SKM-1 treated with dmso at 0.1 percent for 144 hours (cell line): ENCODE measurements at regions not wholly inside any gene's neighbourhood (a gene's known extent, or its start where the extent isn't known, plus 50 kb on each side); places are given as distances from the start of the nearest gene placed in this dataset.
"Not testable (repeated sequence)": the region's sequence is repeated elsewhere in the genome, so short reads cannot be mapped to it uniquely, and the experiment has no call there.

Source experiments
- DNase-seq: peaks from one replicate; lab custom pipeline; 2025; ENCODE audit not compliant: unreplicated experiment; lab: John Stamatoyannopoulos, UW

DNA sequence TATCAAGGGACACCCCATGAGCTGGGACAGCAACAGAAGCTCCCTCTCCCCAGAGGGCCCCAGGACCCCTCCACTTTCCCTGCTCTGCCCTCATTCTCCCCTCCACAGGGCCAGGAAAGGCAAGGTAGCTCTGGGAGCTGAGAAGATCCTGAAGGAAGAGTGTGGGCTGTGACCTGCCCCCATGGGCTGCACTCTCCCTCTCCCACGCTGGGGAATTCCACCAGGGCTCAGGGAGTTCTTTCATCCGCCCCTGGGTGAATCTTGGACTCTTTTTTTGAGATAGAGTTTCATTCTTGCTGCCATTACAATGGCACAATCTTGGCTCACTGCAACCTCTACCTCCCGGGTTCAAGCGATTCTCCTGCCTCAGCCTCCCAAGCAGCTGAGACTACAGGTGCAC lies 73.8 kb downstream of the C9orf50 start:
- no peak for DNase-seq

DNA sequence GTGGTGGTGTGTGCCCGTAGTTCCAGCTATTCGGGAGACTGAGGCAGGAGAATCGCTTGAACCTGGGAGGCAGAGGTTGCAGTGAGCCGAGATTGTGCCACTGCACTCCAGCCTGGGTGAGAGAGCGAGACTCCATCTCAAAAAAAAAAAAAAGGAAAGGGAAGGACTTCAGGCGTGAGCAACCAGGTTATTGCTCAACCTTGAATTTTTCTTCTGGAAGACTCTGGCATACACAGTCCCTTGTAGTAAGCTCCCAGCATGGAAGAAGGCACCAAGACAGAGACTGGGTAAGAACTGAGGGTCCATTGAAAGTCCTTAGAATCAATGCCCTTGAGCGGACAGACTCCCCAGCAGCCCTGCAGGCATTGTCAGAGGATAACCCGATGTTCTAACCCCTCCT lies 75.0 kb downstream of the C9orf50 start:
- DNase-seq: not testable (repeated sequence)

DNA sequence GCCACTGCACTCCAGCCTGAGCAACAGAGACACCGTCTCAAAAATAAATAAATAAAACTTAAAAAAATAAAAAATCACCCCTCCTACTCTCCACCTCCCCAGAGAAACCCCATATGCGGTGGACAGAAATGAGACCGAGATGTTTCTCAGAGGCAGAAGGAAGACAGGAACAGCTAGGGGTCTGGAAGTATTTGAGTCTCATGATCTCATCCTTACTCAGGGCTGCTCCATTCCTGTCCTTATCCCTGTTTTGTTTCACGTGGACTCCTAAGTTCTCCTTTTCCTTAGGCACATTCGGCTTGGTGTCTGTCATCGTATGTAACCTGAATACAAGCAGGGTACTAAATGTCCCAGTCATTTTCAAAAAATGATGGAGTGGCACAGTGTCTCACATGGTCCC lies 76.1 kb downstream of the C9orf50 start:
- DNase-seq: no peak

DNA sequence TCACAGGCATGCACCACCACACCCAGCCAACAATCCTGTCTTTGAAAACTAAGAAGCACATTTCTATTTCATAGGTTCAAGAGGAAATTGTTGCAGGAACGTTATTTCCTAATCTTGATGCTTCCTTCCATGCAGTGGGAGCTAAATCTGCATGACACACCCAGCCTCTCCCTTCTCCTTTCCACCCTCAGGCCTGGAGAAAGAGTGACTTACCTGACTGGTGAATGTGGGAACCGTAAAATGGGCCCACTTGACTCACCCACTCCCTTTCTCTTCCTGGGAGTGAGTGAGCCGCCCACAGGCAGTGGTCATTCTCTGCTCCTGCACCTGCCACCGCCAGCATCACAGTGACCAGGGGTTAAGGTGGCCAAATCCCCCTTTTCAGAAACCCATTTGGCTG lies 78.2 kb downstream of the C9orf50 start:
- peak; percentile 34 for DNase-seq

DNA sequence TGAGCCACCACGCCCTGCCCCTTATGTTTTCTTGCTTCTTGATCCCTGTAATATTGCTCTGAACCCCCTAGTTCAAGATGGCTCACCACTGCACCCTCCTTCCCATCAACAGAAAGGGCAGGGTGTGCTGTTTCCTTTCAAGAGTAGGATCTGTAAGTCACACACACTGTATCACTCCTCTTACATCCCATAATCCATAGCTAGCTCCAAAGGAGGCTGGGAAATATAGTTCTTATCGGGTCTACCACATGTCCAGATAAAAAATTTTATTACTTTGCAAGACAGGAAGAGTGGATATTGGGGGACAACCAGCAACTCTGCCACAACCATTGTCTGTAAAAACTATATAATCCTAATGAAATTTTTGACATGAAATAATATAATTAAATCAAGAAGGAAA lies 79.6 kb downstream of the C9orf50 start:
- no peak for DNase-seq

DNA sequence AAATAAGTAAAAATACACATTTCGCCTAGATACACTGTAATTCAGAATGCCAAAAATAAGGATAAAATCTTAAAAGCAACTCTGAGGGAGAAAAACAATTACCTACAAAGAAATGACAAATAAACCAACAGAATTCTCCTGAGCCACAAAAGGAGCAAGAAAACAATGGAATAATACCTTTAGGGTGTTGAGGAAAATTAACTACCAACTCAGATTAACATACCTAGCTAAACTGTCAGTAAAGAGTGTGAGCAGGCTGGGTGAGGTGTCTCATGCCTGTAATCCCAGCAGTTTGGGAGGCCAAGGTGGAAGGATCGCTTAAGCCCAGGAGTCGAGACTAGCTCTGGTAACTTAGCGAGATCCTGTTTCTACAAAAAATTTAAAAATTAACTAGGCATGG lies 81.5 kb downstream of the C9orf50 start:
- DNase-seq: no peak

DNA sequence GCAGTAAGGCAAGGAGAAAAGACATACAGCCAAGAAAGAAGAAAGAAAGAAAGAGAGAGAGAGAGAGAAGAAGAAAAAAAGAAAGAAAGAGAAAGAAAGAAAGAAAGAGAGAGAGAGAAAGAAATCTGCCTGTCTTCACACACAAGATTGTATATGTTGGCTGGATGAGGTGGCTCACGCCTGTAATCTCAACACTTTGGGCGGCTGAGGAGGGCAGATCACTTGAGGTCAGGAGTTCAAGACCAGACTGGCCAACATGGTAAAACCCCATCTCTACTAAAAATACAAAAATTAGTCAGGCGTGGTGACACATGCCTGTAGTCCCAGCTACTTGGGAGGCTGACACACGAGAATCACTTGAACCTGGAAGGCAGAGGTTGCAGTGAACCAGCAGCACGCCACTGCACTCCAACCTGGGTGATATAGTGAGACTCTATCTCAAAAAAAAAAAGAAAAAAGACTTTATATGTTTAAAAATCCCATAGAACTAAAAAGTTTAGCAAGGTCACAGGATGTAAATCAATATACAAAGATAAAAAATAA lies 89.0 kb downstream of the C9orf50 start:
- not testable (repeated sequence) for DNase-seq

DNA sequence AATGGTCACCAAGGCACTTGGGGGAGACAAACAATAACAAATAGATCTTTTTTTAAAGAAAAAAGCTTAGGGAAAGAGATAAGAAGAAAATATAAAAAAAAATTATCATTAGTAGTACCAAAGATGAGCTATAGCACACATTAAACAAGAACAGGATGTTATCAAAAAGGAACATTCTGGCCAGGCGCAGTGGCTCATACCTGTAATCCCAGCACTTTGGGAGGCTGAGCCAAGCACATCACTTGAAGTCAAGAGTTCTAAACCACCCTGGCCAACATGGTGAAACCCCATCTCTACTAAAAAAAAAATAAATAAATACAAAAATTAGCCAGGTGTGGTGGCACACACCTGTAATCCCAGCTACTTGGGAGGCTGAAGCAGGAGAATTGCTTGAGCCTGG lies 92.9 kb downstream of the C9orf50 start:
- not testable (repeated sequence) for DNase-seq

DNA sequence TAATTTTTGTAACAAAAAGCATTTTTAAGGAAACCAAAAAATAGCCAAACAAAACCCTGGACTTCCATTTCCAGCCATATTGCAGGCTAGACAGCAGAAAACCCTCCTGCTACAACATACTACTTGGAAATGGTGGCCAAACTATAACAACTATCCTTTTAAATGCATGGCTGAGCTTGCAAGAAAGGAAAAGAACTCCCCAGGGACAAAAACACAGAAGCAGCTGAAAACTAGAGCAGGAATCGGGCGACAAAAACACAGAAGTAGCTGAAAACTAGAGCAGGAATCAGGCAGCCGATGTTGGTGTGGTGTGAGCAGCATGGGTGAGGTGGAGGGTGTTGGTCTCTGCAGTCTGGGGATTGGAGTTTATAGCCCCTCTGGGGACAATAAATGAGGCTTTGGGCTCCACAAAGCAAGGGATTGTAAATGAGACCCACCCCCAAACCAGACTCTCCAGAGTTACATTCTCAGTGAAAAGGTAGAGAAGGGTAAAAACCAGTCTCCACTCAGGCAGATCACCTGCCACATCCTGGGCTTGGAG lies 95.2 kb downstream of the C9orf50 start:
- no peak for DNase-seq

DNA sequence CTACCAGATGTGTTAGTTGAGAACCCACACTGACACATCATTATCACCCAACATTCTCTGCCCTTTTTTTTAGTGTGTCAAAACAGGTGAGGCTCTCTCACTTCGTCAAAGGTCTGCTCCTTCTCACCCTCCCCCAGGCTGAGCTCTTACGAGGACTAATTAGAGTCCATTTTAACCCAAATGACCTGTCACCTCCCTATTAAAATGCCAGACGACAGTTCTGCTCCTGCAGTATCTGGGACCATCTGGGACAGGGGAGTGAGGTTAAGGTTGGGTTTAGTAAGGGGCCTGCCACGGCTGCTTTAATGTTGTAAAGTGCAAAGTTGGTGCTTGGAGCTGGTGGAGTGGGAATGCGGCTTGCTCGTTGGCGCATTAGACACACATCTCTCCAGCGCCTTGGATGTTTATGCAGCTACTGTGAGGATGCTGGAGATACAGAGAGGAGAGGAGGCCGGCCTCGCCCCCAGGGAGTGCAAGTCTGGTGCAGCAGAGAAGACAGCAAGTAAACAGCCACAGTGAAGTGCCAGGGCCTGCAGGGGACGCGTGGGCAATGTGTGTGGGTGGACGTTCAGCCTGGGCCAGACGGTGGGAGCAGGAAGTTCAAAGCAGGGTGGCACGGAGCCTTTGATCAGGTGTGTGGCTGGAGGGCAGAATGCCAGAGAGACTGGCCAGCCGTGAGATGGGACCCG lies 96.2 kb downstream of the C9orf50 start:
- no peak for DNase-seq

DNA sequence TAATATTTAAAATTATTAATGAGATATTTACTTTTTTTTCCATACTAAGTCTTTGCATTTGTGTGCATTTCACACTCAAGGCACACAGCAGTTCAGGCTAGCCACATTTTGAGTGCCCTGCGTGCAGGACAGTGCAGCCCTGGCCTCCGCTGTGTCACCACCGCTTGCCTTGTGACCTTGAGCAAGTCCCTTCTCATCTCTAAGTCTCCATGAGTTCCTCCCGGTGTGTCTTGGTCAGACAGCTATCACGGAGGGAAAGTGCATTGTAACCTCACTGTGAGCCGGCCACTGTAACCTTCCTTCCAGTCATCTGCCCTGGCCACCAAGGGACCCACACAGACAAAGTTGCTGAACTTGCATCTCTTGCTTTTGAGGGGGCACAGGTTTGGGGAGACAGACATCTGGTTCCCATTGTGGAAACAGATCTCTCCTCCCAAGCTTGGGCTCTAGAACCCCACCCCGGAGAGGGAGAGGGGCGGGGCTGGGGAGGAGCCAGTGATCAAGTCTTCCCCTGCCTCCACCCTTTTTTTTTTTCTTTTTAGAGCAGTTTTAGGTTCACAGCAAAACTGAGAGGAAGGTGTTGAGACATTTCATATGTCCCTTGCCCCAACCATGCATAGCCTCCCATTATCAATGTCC lies 96.8 kb downstream of the C9orf50 start:
- DNase-seq: no peak

DNA sequence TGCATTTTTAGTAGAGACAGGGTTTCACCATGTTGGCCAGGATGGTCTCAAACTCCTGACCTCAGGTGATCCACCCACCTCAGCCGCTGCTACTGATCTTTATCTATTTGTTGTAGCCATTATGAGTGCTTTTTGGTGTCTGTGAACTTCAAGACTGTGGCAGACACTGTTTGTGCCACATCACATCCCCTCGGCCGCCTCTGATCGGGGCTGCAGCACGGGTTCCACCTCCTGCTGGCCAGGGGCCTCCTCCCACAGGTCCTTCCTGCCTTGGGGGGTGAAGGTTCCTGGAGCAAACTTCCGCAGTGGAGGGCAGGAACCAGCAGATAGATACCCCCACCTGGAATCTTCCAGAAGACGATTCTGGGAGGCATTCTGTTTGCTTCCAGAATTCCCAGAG lies 98.5 kb downstream of the C9orf50 start:
- no peak for DNase-seq

DNA sequence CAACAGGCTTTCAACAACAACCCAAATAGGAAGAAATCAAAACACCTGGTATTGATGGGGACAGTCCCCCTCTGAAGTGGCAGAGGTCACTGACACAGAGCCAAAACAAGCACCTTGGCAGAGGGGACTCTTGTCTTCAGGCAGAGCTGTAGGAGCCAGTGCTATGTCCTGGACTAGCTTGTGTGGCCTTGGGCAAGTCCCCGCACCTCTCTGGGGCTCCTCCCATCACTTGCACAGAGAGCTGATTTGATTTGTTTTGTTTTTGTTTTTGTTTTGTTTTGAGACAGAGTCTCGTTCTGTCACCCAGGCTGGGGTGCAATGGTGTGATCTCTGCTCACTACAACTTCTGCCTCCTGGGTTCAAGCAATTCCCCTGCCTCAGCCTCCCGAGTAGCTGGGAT lies 100.8 kb downstream of the C9orf50 start:
- no peak for DNase-seq

DNA sequence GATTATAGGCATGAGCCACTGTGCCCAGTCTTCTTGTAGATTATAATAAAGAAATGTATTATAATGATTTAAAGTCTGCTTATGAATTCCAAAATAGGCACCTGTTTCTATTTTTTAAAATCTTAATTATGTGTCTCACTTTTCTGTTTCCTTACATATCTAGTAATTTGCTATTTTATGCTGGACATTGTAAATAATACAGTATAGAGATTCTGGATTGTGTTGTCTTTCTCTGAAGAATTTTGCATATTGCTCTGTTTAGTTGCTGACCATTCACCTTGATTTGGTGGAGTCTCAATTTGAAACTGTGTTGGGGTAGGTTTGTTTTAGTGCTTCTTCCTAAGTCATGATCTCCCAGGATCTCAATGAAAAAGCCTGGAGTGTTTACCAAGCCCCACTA lies 102.8 kb downstream of the C9orf50 start:
- no peak for DNase-seq

DNA sequence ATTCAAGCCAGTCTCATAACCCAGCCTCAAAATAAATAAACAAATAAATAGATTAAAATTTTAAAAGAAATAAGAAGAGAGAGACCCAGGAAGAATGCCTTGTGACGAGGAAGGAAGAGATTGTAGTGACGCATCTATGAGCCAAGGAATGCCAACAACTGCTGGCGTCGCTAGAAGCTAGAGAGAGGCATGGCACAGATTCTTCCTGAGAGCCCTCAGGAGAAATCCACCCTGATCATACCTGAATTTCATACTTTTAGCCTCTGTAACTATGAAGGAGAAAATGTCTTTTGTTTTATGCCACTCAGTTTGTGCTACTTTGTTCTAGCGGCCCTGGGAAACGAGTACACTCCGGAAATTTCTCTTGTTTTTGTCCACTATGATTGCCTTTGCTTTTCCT lies 103.9 kb downstream of the C9orf50 start:
- no peak for DNase-seq

DNA sequence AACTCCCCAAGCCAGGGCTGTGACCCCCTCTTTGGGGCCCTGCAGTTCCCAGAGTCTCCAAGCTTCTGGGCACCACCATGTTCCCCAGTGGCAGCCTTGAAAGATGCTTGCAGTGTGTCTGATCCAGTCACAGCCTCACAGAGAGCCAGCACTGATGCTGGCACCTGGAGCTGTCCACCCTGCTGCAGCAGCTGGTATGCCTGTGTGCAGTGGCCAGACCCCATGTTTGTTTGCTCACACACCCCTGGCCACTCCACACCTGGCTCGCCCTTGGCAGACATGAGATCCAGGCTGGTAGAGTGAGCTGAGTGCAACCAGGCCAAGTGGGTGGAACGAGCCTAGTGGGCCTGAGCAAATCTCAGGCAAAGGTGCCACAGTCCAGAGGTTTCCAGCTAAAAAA lies 106.0 kb downstream of the C9orf50 start:
- DNase-seq: no peak

DNA sequence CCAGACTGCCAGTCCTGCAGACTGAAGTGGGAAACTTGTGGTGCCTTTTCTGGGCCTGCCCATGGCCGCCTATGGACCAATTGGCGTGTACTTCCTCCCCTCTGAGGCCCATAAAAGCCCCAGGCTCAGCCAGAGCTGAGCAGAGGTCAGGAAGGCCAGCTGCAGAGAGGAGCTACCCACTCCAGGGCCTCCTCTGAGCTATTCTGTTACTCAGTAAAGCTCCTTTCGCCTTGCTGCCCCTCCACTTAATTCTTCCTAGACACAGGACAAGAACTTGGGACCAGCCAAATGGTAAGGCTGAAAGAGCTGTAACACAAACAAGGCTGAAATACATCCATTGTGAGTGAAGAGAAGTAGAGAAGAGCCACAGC lies 106.4 kb downstream of the C9orf50 start:
- no peak for DNase-seq

DNA sequence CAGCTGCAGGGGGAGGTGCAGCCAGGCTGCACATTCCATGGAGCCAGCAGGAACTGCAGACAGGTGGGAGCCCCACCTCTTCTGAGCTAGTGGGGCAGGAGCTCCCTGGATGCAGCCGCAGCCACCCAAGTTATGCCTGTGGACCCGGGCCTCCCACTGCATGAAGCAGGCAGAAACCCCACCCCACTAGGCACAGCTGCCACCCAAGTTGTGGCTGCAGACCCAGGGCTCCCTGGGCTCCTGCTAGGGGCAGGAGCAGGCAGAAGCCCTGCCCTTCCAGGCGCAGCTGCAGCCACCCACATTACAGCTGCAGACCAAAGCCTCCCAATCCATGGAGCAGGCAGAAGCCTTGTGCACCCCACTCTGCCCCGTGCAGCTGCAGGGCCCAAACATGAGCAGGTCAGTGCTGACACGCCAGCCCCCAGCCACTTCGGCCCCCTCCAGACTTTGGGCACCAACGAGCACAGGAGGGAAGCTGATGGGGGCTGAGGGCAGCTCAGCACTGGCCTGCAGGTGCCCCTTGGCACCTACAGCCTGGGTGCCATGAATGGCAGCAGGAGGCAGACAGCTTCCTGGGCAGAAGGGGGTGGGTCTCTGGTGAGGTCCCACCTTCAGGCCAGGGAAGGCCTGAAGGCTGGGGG lies 106.9 kb downstream of the C9orf50 start:
- DNase-seq: no peak

DNA sequence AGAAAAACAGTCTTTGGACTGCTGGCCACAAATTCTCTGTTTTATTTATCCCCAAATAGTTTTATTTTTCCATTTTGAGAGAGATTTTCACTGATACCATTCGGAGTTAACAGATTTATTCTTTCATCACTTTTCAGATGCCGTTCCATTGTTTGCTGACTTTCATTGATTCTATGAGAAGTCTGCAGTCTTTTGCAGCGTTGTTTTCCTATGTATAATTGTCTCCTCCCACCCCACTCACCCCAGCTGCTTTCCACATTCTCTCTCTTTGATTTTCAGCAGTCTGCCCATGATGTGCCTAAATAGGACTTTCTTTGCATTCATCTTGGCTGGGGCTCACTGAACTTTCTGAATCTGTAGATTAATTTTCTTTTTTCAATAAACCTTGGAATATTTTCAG lies 107.6 kb downstream of the C9orf50 start:
- DNase-seq: no peak

DNA sequence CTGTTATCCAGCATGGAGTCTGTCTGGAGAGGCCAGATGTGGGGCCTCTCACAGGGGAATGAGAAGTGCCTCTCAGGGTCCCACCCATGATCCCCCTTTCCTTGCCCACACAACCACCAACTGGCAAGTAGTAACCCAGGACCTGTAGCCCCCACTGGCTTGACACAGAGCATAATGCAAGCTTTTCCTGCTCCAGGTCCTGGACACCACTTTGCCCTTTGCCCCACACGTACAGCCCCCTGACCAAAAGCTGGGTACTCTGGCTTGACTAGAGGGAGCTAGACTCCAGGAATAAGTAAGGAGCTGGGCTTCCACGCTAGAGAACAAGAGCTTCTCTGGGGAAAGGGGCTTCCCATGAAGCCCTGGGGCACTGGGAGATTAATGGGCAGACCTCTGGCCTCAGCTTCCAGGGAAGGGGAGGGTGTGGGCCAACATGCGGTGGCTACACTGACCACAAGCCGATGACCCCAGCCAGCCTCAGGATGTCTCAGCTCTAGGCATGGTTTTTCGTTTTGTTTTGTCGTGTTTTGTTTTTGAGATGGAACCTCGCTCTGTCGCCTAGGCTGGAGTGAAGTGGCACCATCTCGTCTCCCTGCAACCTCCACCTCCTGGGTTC lies 109.5 kb downstream of the C9orf50 start:
- no peak for DNase-seq

DNA sequence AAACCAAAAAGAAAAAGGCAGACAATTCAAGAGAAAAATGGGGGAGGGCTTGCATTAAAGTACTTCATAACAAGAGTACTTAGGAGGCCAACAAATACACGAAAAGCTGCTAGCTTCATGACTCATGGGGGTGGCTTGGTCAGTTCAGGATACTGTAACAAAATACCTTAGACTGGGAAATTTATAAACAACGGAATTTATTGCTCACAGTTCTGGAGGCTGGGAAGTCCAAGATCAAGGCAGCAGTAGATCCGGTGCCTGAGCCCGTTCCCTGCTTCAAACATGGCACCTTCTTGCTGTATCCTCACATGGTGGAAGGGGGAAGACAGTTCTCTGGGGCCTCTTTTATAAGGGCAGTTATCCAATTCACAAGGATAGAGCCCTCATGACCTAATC lies 111.4 kb downstream of the C9orf50 start:
- no peak for DNase-seq

DNA sequence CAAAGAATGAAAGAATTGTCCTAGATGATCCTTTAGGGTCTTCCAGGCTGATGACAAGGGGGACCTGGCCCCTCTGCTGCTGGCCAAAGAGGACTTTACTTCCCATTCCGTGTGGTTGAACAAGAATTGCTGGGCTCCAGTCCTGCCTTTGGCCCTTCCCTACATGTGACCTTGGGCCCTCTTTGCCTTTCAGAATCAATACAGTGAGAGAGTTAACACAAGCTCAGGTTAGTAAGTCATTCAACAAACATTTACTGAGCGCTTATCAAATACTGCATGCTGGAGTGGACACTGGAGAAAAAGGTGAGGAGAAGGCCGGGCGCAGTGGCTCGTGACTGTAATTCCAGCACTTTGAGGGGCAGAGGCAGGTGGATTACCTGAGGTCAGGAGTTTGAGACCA lies 113.1 kb downstream of the C9orf50 start:
- DNase-seq: no peak
